ENCODE measurements at regions not wholly inside any gene's neighbourhood (a gene's known extent, or its start where the extent isn't known, plus 50 kb on each side); places are given as distances from the start of the nearest gene placed in this dataset.

DNA sequence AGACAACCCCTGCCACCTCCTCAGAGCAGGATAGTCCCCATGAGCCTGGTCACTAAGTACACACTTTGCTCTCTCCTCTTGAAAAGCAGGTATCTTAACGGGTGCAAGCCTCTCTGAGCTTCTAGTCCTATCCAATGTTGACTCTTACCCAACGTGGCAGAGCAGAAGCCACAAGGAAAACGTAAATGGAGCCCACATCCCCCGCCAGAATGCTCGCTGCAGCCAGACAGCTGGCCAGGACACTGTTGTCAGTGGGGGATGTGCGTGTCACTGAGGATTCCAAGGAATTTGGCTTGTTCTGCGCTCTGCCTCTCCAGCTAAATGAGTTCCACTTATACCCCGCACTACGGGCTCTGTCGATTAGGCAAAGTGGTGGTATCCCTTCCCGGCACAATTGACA is 67.8 kb upstream of the IGF1R start:
- TF ChIP-seq POLR2AphosphoS5 (IDR thresholded peaks at IDR 0.05) (no peak), EP300 (IDR thresholded peaks at IDR 0.05) (no peak), POLR2A (IDR thresholded peaks at IDR 0.05) (no peak)
- TF ChIP-seq, protein P1, sequence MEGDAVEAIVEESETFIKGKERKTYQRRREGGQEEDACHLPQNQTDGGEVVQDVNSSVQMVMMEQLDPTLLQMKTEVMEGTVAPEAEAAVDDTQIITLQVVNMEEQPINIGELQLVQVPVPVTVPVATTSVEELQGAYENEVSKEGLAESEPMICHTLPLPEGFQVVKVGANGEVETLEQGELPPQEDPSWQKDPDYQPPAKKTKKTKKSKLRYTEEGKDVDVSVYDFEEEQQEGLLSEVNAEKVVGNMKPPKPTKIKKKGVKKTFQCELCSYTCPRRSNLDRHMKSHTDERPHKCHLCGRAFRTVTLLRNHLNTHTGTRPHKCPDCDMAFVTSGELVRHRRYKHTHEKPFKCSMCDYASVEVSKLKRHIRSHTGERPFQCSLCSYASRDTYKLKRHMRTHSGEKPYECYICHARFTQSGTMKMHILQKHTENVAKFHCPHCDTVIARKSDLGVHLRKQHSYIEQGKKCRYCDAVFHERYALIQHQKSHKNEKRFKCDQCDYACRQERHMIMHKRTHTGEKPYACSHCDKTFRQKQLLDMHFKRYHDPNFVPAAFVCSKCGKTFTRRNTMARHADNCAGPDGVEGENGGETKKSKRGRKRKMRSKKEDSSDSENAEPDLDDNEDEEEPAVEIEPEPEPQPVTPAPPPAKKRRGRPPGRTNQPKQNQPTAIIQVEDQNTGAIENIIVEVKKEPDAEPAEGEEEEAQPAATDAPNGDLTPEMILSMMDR (IDR thresholded peaks at IDR 0.05): no peak
- Histone ChIP-seq H3K9me3 (no peaks in the 10 kb centered on the region), H3K27me3 (peaks cover 72% of the 10 kb centered on the region), H3K36me3 (no peaks in the 10 kb centered on the region), H3K4me1 (no peaks in the 10 kb centered on the region), H3K27ac (no peak overlapping the region), H3K4me3 (no peak overlapping the region)
- DNase-seq (ENCODE audit: low spot score in 2 of 2): no peak
- WGBS: 23% methylated on average over 11 of the region's 11 CpGs

DNA sequence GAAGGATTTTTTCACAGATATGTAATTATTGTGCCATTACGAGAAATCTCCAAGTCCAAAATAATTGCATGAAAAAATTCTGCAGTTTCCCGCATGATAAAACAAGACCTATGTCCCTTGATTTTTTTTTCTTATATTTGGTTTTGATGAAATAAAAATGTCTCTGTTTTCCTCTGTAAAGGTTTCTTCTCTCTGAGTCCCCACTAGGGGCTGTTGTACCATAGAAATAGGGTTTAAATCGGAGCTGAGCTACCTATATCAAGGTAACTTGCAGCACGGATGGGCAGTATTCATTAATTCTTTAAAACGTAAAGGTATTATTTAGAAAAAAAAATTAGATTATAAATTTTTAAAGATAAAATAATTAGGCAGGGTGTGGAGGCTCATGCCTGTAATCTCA is 66.6 kb upstream of the IGF1R start:
- TF ChIP-seq EP300 (IDR thresholded peaks at IDR 0.05): no peak
- TF ChIP-seq POLR2A (IDR thresholded peaks at IDR 0.05): no peak
- TF ChIP-seq POLR2AphosphoS5 (IDR thresholded peaks at IDR 0.05): no peak
- TF ChIP-seq, protein P1 (IDR thresholded peaks at IDR 0.05): no peak
- DNase-seq (ENCODE audit: low spot score in 2 of 2): no peak
- H3K4me1 ChIP-seq: no peaks in the 10 kb centered on the region
- H3K27ac ChIP-seq: no peak overlapping the region
- peaks cover 82% of the 10 kb centered on the region for H3K27me3 ChIP-seq
- WGBS: 52% methylated on average over 5 of the region's 5 CpGs
- no peak overlapping the region for H3K4me3 ChIP-seq
- no peaks in the 10 kb centered on the region for H3K36me3 ChIP-seq
- no peaks in the 10 kb centered on the region for H3K9me3 ChIP-seq

DNA sequence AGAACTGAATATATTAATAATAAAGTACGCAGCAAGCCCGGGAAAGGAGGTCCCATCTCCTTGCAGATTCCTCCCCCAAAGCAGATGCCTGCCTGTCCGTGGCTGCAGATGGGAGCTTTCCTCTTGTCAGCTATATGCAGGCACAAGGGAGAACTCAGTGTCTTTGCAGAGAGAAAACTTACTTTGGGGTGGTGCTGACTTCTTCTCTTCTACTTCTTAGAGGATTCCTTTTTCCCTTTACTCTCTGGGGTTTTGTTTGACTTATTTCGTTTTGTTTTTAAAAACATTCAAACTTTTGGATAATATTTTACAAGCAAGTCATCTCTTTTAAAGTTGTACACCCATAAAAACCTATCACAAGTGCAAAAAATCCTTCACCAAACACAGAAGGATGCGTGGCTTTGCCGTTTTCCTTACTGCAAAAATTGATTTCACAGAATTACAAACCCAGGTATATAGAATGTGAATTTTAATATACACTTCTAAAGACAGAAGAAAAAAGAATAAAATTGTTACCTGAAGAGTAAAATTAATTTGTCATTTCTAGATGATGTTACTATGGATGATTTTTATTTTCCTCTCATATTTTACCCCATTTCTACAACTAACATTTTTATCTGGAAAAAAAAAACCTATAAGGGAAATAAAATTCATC is 65.3 kb upstream of the IGF1R start:
- Histone ChIP-seq H3K9me3 (no peaks in the 10 kb centered on the region), H3K4me1 (no peaks in the 10 kb centered on the region), H3K4me3 (no peak overlapping the region), H3K27me3 (peaks cover 90% of the 10 kb centered on the region), H3K27ac (no peak overlapping the region), H3K36me3 (no peaks in the 10 kb centered on the region)
- TF ChIP-seq POLR2AphosphoS5 (IDR thresholded peaks at IDR 0.05) (no peak), EP300 (IDR thresholded peaks at IDR 0.05) (no peak), POLR2A (IDR thresholded peaks at IDR 0.05) (no peak)
- TF ChIP-seq, protein P1 (IDR thresholded peaks at IDR 0.05): no peak
- DNase-seq (ENCODE audit: low spot score in 2 of 2): no peak
- 44% methylated on average over 6 of the region's 6 CpGs for WGBS

DNA sequence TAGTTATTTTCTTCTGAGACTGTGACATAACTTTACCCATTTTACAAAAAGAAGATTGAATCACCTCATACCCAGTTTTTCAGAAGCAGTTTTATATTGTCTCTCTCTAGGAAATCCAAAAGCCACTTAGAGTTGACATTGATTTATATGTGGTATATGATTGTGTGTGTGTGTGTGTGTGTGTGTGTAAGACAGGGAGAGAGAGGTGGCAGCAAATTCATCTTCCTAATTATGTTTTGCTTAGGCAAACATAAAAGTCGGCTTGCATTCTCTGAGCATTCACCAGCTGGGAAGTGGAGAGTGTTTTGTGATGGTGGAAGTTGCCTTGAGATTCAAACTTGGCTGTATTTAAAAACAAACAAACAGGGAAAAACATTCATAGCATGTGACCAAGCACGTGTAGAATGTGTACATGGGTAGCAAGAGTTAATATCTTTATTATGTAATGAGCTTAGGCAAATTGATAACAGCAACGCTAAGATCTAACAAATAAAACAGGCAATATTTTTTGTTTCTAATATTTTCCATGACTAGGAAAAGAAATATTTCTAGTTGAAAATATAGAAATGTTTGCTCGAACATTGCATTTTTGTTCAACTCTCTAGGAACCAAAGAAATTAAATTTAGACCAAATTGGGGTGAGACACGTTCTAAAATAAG is 64.4 kb upstream of the IGF1R start:
- DNase-seq (ENCODE audit: low spot score in 2 of 2): no peak
- WGBS: 49% methylated on average over 5 of the region's 5 CpGs
- peaks cover 84% of the 10 kb centered on the region for H3K27me3 ChIP-seq
- H3K4me1 ChIP-seq: no peaks in the 10 kb centered on the region
- H3K27ac ChIP-seq: no peak overlapping the region
- H3K9me3 ChIP-seq: no peaks in the 10 kb centered on the region
- no peak overlapping the region for H3K4me3 ChIP-seq
- TF ChIP-seq POLR2A (IDR thresholded peaks at IDR 0.05): no peak
- TF ChIP-seq EP300 (IDR thresholded peaks at IDR 0.05): no peak
- TF ChIP-seq POLR2AphosphoS5 (IDR thresholded peaks at IDR 0.05): no peak
- H3K36me3 ChIP-seq: no peaks in the 10 kb centered on the region

DNA sequence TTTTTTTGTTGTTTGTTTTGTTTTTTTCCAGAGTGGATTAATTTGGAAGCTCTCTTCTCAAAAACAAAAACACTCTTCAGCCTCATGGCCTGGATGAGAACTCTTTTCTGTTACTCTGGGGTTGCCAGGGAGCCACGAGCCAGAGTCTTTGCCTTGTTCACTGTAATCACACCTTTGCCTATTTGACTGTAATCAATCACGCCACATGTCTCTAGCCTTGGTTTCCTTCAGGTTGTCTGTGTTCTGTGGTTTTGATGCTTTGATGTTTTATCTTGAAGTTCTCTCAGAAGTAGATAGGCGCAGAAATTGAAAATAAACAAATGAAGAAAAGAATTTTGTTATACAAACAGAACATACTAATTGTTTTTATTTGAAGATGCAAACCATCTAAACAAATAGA is 62.3 kb upstream of the IGF1R start:
- DNase-seq (ENCODE audit: low spot score in 2 of 2): no peak
- H3K27ac ChIP-seq: no peak overlapping the region
- WGBS: 91% methylated on average over 3 of the region's 3 CpGs
- no peaks in the 10 kb centered on the region for H3K4me1 ChIP-seq
- H3K4me3 ChIP-seq: no peak overlapping the region
- H3K27me3 ChIP-seq: peaks cover 82% of the 10 kb centered on the region
- TF ChIP-seq POLR2AphosphoS5 (IDR thresholded peaks at IDR 0.05) (no peak), EP300 (IDR thresholded peaks at IDR 0.05) (no peak), POLR2A (IDR thresholded peaks at IDR 0.05) (no peak)
- TF ChIP-seq, protein P1 (IDR thresholded peaks at IDR 0.05): no peak
- H3K9me3 ChIP-seq: no peaks in the 10 kb centered on the region
- H3K36me3 ChIP-seq: no peaks in the 10 kb centered on the region

Measured in suprapubic skin (tissue), 4 donors.